ENCODE measurements at regions not wholly inside any gene's neighbourhood (a gene's known extent, or its start where the extent isn't known, plus 50 kb on each side); places are given as distances from the start of the nearest gene placed in this dataset.

DNA sequence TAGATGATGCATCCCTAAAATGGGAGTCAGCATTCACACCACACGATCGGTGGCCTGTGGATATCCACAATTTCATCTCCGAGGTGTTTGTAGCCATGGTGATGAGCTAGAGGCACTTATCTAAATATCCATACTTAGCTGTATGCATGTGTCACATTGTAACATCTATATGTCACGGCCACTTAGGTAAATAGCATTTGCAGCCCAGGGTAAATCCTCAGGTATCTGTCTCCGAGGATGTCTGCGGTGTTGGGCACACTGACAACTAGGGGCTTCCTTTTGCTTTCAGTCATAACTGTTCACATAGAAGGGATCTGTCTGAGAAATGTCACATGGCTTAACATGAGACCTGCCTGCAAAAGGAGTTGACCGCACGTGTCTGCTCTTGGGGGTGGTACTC is 455.2 kb upstream of the ZFHX3 start:
- ChIA-PET POLR2A (ENCODE audit: unreplicated experiment) (no interaction called here), CTCF (no interaction called here)
- no peak overlapping the region for H3K27ac ChIP-seq (ENCODE audit: low read length)
- no peaks in the 10 kb centered on the region for H3K9me2 ChIP-seq (replicated peaks; ENCODE audit: low read length)
- no peak overlapping the region for H3K9ac ChIP-seq (ENCODE audit: low read length)
- no peak for TF ChIP-seq EZH2 (IDR thresholded peaks at IDR 0.05; ENCODE audit: low read length, unreplicated experiment)
- no peak for TF ChIP-seq CTCF (conservative IDR thresholded peaks at IDR 0.05; ENCODE audit: low read depth, low read length)
- TF ChIP-seq EZH2phosphoT487 (IDR thresholded peaks at IDR 0.05; ENCODE audit: borderline replicate concordance, low read length), result no peak
- H2AFZ ChIP-seq (ENCODE audit: low read length), result no peak overlapping the region
- no peaks in the 10 kb centered on the region for H3K79me2 ChIP-seq (ENCODE audit: low read length)
- peaks cover 57% of the 10 kb centered on the region for H3K27me3 ChIP-seq (ENCODE audit: low read length)
- H3K4me2 ChIP-seq (ENCODE audit: low read length), result no peak overlapping the region
- ATAC-seq, result no peak
- no peak for DNase-seq
- H3K4me3 ChIP-seq (ENCODE audit: low read length), result no peak overlapping the region
- intact Hi-C loops (cut with micrococcal nuclease), result no loop called here
- H3K4me1 ChIP-seq (ENCODE audit: insufficient read depth, low read length), result no peaks in the 10 kb centered on the region
- H4K20me1 ChIP-seq (ENCODE audit: low read length), result no peaks in the 10 kb centered on the region
- no TSS peak for BruUV-seq (replicated peaks)
- H3K36me3 ChIP-seq (ENCODE audit: low read depth, low read length), result no peaks in the 10 kb centered on the region
- no peaks in the 10 kb centered on the region for H3K9me3 ChIP-seq (ENCODE audit: low read length)
- H3F3A ChIP-seq (ENCODE audit: low read length, unreplicated experiment), result no peaks in the 10 kb centered on the region

DNA sequence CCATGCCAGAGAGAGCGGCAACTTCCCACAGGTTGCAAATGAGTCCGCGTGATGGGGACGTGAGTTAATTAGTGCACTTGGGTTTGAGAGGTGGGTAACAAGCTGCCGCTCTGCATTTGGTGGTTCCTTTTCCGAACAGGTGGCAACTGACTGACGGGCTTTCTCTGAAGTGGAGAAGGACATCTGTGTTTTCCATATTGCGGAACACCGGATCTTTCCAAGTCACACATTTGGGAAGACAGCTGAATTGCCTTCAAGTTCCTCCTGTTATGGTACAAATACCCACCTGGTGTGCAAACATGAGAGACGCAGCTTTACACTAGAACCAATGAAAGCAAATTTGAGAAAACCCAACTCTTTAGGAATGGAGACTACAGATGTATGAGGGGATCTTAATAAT is 451.3 kb upstream of the ZFHX3 start:
- Histone ChIP-seq H3K9me3 (ENCODE audit: low read length) (no peaks in the 10 kb centered on the region), H3K27me3 (ENCODE audit: low read length) (peaks cover 35% of the 10 kb centered on the region), H3K9ac (ENCODE audit: low read length) (no peak overlapping the region), H3K4me3 (ENCODE audit: low read length) (no peak overlapping the region), H3K4me2 (ENCODE audit: low read length) (no peak overlapping the region), H3K9me2 (replicated peaks; ENCODE audit: low read length) (no peaks in the 10 kb centered on the region), H3K79me2 (ENCODE audit: low read length) (no peaks in the 10 kb centered on the region), H4K20me1 (ENCODE audit: low read length) (no peaks in the 10 kb centered on the region), H2AFZ (ENCODE audit: low read length) (no peak overlapping the region), H3F3A (ENCODE audit: low read length, unreplicated experiment) (no peaks in the 10 kb centered on the region), H3K27ac (ENCODE audit: low read length) (no peak overlapping the region), H3K36me3 (ENCODE audit: low read depth, low read length) (no peaks in the 10 kb centered on the region), H3K4me1 (ENCODE audit: insufficient read depth, low read length) (no peaks in the 10 kb centered on the region)
- CTCF ChIA-PET, result no interaction called here
- DNase-seq (no peak), ATAC-seq (no peak)
- intact Hi-C loops (cut with micrococcal nuclease), result no loop called here
- BruUV-seq (replicated peaks), result no TSS peak
- TF ChIP-seq EZH2phosphoT487 (IDR thresholded peaks at IDR 0.05; ENCODE audit: borderline replicate concordance, low read length) (no peak), EZH2 (IDR thresholded peaks at IDR 0.05; ENCODE audit: low read length, unreplicated experiment) (no peak), CTCF (conservative IDR thresholded peaks at IDR 0.05; ENCODE audit: low read depth, low read length) (no peak)
- POLR2A ChIA-PET (ENCODE audit: unreplicated experiment), result no interaction called here

GRCh38 chr16:73485880-73486279 is 438.0 kb upstream of the ZFHX3 start:
- POLR2A ChIA-PET (ENCODE audit: unreplicated experiment), result no interaction called here
- Histone ChIP-seq H3K36me3 (ENCODE audit: low read depth, low read length) (no peaks in the 10 kb centered on the region), H3K9me2 (replicated peaks; ENCODE audit: low read length) (no peaks in the 10 kb centered on the region), H3K79me2 (ENCODE audit: low read length) (no peaks in the 10 kb centered on the region), H3K27ac (ENCODE audit: low read length) (no peak overlapping the region), H3K4me2 (ENCODE audit: low read length) (no peak overlapping the region), H3K9ac (ENCODE audit: low read length) (no peak overlapping the region), H3K27me3 (ENCODE audit: low read length) (peaks cover 21% of the 10 kb centered on the region), H3K4me1 (ENCODE audit: insufficient read depth, low read length) (no peaks in the 10 kb centered on the region), H2AFZ (ENCODE audit: low read length) (no peak overlapping the region), H3F3A (ENCODE audit: low read length, unreplicated experiment) (no peaks in the 10 kb centered on the region), H3K9me3 (ENCODE audit: low read length) (no peaks in the 10 kb centered on the region), H4K20me1 (ENCODE audit: low read length) (no peaks in the 10 kb centered on the region), H3K4me3 (ENCODE audit: low read length) (no peak overlapping the region)
- DNase-seq, result no peak
- intact Hi-C loops (cut with micrococcal nuclease), result no loop called here
- no peak for ATAC-seq
- TF ChIP-seq EZH2phosphoT487 (IDR thresholded peaks at IDR 0.05; ENCODE audit: borderline replicate concordance, low read length), result no peak
- TF ChIP-seq CTCF (conservative IDR thresholded peaks at IDR 0.05; ENCODE audit: low read depth, low read length), result no peak
- TF ChIP-seq EZH2 (IDR thresholded peaks at IDR 0.05; ENCODE audit: low read length, unreplicated experiment), result no peak
- CTCF ChIA-PET, result no interaction called here
- no TSS peak for BruUV-seq (replicated peaks)

Data from PC-3 (cell line).